GM21515 (cell line): ENCODE measurements at regions not wholly inside any gene's neighbourhood (a gene's known extent, or its start where the extent isn't known, plus 50 kb on each side); places are given as distances from the start of the nearest gene placed in this dataset.

Experiments
- ATAC-seq: cut with Tn5 transposase; IDR thresholded peaks from one replicate; pipeline ENCODE4 v1.9.1; 2021; ENCODE audit not compliant: unreplicated experiment

DNA sequence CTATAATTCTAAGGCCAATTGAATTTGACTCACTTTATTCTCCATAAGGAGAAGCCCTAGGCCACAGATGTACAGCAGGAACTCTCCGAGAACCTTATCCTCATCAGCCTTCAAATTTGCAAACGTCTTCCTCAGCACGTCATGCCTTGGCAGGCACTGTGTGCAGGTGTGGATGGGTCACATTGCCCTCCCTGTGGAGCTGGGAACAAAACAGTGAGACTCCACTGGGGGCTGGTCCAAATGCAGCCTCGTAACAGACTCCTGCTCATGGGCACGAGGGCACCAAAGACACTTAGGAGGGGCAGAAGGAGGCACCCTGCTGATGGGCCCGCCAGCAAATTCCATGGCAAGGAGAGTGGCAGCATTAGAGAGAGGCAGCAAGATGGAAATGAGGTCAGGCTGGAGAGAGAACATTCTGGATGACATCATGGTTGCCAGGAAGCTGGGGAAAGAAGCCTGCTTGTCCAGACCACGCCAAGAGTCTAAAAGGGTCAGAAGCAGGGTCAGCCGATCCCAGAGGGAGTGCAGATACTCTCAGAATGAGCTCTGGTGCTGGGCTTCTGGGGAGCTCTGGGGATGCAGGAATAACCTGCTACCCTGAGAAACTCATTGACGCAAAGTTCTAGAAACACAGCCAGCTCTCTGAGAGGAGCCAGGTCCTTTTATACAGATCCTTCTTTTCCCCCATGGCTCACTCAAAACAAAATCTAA lies 242.2 kb downstream of the B3GLCT start:
- ATAC-seq = no peak

DNA sequence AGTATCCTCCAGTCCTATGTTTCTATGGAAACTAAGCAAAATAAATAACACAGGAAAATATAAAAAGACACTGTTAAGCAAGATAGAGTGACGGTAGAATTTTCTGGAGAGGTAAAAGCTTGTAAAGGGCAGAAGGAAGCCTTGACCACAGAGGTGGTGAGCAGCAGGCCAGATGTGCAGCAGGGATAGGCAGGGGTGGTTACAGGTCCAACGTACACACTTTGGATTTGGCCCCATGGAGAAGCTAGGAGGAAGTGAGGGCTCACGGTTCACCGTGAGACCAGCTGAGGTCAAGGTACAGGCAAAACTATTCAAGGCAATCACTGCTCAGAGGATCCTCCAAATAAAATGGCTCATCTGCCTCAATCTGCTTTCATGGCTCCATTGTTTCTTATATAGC lies 242.8 kb downstream of the B3GLCT start:
- ATAC-seq = no peak

DNA sequence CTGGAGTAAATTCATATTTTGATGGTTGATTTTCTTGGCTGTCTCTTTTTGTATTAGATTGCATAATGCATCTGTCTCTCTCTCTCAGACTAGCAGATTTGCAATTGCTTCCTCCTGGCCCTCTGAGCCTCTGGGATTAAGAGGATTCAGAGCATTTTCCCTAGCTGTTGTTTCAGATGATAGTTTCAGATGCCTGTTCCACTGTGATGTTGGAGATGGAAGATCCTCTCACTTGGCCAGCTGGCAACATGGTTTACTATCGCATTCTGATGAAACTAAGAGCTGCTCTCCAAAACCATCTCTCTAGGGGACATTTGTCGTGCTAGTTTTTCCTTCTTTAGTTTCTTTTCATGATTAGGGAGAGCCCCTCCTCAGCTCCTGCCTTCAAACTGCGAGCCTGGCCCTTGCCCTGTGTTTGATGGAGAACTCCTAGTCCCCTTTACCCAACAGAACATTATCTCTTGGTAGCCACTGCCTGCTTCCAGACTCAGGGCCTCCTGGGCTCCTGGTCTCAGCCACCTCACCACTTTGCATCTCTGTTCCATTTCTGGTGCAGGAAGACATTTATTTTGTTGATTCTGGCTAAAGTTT lies 244.6 kb downstream of the B3GLCT start:
- ATAC-seq = no peak

DNA sequence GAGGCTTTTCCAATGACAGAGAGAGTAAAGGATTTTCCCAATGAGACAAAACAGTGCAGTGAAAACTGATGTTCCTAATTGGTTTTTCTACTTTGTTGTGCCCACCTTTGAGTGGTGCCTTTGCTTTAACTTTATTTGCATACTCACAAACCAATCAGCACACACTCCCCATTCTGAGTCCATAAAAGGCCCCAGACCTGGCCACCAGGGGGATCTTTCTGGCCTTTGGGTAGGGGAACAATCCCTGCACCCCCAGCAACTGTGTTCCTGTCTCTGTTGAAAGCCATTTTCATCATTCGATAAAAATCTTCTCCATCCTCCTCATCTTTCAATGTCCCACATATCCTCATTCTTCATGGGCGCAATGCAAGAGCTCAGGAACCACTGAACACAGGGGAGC lies 252.8 kb downstream of the B3GLCT start:
- ATAC-seq = no peak

DNA sequence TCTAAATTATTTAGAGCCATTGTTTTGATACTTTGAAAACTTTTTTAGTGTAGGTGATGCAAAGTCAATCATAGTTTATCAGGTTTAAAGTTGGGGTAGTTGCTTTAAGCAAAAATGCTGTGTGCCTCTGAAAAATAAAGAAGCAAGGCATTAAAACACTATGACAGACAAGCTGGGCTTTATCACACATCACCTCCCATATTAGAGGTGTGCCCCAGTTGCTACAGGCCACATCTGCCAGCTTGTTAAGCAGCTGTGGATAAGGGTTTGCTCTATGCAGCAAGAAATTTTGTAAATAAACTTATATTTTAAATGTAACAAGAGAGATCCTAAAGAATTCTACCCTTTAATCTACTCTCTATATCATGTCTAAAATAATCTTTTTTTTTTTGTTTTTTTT lies 255.8 kb downstream of the B3GLCT start:
- no peak for ATAC-seq

- ATAC-seq = no peak
Observed at GRCh38 chr13:31456056-31456455, 256.3 kb downstream of the B3GLCT start.

DNA sequence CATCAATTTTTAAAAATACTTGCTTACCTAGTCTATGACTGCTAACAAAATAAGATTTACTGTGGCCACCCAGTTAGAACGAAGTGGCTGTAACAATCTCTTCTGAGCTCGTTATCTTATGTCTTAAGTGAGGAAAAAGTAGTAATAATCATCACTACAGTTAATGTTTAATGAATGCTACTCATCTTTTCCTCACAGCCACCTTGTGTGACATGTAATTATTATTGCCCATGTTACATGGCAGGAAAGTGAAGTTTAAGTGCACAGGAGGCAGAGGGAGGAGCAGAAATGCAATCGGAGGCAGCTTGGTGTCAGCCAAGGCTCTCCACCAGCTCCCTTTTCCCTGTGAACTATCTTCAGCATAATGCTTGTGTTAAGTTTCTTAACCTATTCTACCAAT lies 260.3 kb downstream of the B3GLCT start:
- no peak for ATAC-seq

DNA sequence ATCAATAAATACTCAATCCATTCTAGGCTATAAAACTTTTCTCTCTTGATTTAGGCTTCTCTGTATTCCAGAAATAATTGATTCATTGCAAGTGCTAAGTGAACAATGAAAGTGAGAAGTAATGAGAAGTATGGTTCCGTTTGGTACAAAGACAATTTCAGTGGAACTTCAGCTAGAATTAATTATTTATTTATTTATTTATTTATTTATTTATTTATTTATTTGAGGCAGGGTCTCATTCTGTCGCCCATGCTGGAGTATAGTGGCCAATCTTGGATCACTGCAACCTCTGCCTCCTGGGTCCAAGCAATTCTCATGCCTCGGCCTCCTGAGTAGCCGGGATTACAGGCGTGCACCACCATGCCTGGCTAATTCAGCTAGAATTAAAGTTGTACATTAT lies 262.1 kb downstream of the B3GLCT start:
- no peak for ATAC-seq

- ATAC-seq = no peak
Observed at GRCh38 chr13:31462766-31463165, 263.0 kb downstream of the B3GLCT start.

DNA sequence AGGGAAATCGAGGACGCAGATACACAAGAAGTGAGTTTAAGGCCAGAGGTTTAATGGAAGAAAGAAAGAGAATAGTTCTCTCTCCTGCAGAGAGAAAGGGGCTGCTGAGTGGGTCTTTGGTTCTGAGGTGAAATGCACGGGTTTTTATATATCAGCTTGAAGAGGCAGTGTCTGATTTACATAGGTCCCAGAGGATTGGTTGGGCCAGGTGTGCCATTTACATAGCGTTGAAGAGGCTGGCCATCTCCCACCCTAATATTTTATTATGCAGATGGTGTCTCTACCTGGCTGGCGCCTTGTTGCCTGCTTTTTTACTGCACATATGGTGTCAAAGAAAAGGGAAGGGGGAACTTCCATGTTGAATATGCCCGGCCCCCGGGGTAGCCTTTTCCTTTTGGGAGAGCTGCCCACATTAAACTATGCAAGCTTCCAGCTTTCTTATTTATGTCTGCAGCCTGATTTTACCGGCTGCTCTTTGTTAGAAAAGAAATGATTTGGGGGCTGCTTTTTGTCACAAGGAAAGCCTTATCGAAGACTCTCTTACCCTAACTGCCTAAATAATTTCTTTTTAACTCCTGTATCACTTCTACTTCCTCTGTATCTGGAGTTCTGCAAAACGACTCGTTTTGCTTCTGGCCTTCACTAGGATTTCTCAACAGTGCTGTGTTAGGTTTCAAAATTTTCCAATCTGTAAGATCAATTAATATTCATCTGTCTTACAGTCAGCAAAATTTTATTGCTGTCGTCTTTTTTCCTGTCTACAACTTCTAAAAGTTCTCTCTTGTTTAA lies 268.5 kb downstream of the B3GLCT start:
- ATAC-seq = no peak

DNA sequence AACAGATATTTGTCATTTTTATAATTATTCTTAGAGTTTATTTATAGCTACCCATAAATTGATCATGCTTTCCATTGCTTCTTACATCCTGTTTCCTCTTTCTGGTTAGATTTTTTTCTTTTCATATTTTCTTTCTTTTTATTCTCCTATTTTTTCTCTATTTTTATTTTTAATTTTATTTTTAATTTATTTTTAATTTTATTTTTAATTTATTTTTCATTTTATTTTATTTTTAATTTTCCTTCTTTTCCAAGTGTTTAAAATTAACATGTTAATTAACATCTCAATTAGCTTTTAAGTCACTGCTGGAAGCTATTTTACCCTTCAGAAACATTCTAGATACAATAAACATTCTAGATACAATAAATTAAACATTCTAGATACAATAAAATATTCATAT lies 269.6 kb downstream of the B3GLCT start:
- ATAC-seq = no peak

DNA sequence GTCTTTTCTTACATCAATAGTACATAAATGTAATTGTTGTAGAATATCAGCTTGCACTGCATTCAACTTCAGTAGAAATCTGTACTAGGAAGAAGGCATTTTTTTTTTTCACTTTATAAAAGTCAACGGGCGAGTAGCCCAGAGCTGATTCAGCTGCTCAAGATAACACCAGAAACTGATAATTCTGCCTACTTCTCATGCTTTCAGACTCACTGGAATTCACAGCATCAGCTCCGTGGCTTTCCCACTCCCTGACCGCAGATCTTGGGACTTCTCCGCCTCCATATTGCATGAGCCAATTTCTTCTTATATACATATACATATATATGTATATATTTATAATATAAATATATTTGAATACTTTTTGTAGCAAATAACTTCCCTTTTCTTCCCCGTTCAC lies 263.1 kb upstream of the RXFP2 start:
- ATAC-seq = no peak

GRCh38 chr13:31476753-31477152 lies 262.6 kb upstream of the RXFP2 start:
- no peak for ATAC-seq

DNA sequence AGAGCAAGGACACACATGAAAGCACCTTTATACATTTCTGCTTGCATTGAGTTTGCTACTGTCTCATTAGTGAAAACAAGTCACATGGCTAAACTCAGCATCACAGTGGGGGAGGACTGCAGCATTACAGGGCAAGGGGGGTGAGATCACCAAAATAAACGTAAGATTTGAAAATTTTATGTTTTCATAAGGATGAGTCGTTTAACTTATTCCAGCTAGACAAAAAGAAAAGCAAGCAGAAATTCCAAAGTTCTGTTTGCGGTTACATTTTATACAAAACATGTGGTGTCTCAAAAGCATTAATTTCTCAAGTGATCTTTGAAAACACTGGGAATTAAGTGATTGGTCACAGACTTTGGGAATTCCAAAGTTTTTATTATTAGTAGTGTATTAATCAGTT lies 261.4 kb upstream of the RXFP2 start:
- ATAC-seq = no peak

DNA sequence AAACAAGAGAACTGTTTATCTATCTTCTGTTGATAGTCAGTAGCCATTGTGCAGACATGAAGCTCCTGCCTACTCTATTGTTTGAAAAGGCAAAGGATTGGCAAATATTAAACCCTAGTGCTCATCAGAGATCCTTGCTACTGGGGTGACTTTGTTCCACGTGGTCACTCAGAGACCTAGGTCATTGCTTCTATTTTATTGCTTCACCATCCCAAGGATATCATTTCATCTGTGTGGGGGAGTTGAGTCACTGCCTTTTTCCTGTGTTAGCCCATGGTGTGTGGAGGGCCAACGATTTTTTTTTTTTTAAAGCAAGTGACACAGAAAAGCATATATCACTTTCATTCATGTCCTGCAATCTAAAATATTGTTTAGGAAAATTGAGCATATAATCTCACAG lies 254.1 kb upstream of the RXFP2 start:
- no peak for ATAC-seq

DNA sequence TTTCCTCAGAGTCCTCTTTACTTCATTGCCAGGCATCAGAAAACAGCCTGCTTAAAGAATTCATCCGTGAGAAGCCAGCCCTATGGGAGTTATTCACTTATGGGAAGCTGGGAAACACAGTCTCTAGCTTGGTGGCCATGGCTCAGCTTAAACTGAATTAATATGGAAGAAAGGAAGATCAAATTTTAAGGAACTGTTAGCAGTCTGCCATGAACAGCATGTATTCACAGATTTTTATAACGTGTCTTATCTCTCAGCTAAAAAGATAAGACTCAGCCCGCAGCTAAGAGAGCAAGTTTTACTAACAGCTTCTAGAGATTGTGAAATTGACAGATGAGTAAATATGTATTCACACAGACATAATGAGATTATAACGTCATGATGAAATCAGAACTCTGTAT lies 253.7 kb upstream of the RXFP2 start:
- no peak for ATAC-seq

- no peak for ATAC-seq
Observed at GRCh38 chr13:31495336-31495735, 244.0 kb upstream of the RXFP2 start.

GRCh38 chr13:31499274-31499673 lies 240.1 kb upstream of the RXFP2 start:
- ATAC-seq = no peak

DNA sequence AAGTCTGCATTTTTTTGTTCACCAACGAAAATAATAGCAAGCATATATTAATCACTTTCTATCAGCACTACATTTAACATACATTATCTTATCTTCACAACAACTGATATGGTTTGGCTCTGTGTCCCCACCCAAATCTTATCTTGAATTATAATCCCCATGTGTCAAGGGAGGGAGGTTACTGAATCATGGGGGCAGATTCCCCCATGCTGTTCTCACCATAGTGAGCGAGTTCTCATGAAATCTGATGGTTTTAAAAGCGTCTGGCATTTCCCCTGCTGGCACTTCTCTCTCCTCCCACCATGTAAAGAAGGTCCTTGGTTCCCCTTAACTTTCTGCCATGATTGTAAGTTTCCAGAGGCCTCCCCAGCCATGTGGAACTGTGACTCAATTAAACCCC lies 235.7 kb upstream of the RXFP2 start:
- no peak for ATAC-seq

DNA sequence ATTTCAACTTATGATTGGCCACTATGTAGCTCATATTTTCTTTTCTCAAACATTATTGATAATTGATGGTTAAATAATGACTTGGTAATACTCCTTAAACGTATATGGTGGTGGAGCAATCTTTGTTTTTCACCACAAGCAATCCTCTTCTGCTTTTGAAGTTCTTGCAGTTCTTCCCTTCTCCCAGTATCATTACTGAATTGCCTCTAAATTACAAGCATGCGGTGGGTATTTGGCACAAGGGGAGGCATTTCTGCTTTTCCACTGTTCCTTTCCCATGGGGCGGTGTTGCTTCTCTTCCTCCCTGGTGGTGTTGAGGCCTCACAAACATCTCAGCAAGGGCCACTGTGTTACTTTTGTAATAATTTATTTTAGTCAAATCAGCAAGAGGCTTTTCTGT lies 234.4 kb upstream of the RXFP2 start:
- ATAC-seq = no peak

DNA sequence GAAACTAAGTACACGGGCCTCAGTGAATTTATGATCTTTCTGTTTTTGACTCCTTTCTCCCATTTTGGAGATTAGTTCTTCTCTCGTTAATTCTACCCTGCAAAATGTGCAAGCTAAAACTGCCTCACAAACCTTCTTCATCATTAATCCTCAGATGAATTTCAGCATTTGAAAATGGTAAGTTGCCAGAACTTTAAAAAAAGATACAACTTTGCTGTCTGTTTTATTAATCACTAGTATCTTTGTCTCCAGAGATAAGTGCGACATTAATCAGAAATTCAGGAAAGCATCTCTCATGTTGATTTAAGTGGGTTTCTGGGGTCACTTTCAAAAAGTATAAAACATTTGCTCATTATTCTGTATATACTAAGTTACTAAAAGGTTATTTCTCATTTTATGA lies 227.0 kb upstream of the RXFP2 start:
- ATAC-seq = no peak

GRCh38 chr13:31514932-31515331 lies 224.4 kb upstream of the RXFP2 start:
- no peak for ATAC-seq
